Prostate gland (tissue), 2 donors: ENCODE measurements at regions not wholly inside any gene's neighbourhood (a gene's known extent, or its start where the extent isn't known, plus 50 kb on each side); places are given as distances from the start of the nearest gene placed in this dataset. TPM values are rescaled to one million over a fixed set of nuclear protein-coding genes. Genes with fewer than 3 reads are reported as not detected.

Experiments
- microRNA-seq: library from miRNA; unstranded; fragments of <30 nt; microRNA quantifications from one replicate; pipeline ENCODE4, GENCODE V29; 2016
- small RNA-seq, 2 donors: library from RNA; depleted of rRNA; stranded (forward); fragments of <200 nt; gene quantifications; one replicate each; pipeline ENCODE3, GENCODE V24; 2016

Small RNA genes in the stretch of these regions (microRNA-seq; reads per million reads assigned to microRNA genes)
- gene MIR1302-10, result not detected
- gene MIR6859-3, result not detected

Small RNA genes in the stretch of these regions (small RNA-seq; reads per million reads assigned to genes)
- gene AC140725.2, result 0 reads per million in 2 donors
- gene MIR6859-3, result 0 reads per million in 2 donors
